A172 (cell line): ENCODE measurements at regions not wholly inside any gene's neighbourhood (a gene's known extent, or its start where the extent isn't known, plus 50 kb on each side); places are given as distances from the start of the nearest gene placed in this dataset.
A peak's percentile ranks its signal among the peaks of the same experiment; 100 is the strongest.
"Not testable (repeated sequence)": the region's sequence is repeated elsewhere in the genome, so short reads cannot be mapped to it uniquely, and the experiment has no call there.

Source experiments
- DNase-seq: peaks from one replicate; pipeline ENCODE4 v3.0.0-alpha.2; 2015; ENCODE audit warnings: low spot score

DNA sequence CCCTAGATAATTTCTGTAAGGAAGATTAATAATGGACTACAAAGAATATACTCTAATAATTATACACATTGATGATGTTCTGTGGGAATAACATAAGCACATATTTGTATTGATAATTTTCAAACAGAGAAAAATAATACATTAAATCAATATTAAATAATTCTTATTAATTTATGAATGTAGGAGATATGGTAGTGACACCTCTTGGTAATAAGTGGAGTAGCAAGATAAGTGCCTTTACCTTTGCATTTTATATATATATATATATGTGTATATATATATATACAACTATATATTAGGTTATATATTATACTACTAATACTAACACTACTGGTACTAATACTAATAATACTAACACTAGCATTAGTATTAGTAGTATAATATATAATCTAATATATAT lies 905.8 kb downstream of the SLITRK1 start:
- no peak for DNase-seq

DNA sequence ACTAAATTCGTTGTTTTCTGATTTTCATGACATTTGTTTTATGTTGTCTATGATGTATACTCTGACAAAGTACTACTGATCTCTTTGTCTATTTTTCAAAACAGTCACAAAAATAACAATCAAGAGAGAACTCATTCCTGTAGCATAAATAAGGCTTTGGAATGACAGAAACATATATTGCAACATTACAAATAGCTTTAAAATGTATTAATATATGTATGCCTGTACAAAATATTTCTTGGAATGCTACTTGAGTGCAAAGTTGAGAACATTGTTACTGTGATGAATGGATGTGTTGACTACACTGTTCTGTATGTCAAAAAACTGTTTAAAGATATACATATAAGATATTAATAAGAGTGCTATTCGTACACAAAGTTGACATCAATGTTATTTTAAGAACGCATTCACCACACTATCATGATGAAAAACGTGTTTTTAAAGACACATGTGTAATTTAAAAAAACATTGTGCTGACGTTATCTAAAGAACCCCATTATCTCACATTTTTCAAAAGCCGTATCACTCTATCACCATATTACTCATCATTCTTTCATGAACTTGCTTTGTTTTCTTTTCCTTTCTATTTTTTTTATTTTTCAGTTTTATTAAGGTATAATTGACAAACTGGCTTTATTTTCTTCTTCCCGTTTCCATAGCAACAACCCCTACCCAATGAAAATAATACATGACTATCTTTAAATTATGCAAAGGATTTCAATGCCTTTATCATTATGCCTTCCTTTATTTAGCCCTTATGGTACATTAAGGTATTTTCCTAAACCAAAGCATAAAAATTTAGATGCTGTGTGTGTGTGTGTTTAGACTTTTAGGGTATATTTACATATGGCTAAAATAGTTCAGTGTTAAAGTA lies 918.8 kb downstream of the SLITRK1 start:
- peak; percentile 3 for DNase-seq

DNA sequence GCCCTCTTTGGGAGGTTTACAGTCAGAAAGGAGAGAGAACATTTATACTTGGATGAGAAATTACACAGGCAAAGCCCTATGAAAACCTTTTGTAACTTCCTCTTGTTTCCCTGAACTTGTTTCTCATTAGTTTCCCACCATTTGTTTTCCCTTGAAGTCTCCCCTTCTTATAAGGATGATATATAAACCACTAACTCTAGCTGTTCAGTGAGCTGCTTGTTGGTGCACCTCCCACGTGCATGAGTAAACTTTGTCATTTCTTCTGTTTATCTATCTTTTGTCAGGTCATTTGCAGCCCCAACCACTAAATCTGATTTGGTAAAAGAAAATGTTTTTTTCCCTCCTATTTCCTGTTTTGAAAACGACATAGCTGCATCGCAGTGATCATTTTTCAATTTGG lies 919.9 kb downstream of the SLITRK1 start:
- DNase-seq: no peak

DNA sequence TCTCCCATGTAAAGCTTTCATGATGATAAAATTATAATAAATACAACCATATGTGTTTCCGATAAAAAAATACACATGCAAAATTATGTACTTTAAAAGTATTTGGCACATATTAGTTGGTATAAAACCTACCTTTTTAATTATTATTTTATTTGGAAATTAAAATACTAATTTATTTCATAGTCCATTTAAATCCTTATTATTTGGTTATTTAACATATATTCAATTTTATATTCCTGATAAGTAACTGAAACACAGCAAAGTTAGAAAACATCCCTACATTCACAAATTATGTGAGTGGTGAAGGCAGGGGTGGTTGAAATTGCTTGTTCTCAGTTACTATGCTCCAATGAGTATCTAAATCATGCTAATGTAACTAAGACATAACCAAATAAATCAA lies 920.5 kb downstream of the SLITRK1 start:
- DNase-seq: no peak

DNA sequence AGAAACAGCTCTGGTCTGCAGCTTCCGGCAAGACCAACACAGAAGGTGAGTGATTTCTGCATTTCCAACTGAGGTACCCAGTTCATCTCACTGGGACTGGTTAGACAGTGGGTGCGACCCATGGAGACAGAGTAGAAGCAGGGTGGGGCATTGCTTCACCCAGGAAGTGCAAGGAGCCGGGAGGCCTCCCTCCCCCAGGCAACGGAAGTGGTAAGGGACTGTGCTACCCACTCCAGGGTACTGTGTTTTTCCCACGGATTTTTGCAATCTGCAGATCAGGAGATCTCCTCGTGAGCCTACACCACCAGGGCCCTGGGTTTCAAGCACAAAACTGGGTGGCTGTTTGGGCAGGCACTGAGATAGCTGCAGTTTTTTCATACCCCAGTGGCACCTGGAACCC lies 929.9 kb downstream of the SLITRK1 start:
- DNase-seq: not testable (repeated sequence)

DNA sequence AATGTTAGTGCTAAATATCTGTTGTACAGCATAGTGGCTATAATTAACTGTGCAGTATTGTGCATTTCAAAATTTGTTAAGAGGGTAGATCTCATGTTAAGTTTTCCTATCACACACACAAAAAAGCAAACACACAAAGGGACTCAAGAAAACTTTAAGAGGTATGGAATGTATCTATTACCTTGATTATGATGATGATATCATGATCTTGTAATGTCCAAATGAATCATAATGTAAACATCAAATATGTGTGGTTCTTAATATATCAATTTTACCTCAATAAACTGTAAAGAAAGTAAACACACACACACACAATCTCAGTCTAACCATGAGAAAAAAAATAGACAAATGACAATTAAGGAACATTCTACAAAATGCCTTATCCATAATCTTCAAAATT lies 934.6 kb downstream of the SLITRK1 start:
- no peak for DNase-seq

DNA sequence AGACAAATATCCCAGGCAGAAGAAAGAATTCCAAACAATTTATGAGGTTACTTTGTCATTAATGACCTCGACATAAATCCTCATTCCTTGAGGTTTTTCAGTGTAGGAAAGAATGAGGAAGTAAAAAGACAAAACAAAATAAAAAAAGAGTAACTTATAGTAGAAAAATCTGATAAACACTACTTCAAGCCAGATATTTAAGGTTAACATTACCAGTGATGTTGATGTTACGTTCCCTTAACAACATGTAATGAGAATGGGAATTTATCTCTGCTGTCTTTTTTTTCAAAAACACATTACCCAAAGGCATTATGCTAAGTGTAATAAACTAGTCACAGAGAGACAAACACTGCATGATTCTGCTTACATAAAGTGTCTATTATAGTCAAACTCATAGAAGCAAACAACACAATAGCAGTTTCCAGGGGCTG lies 935.1 kb downstream of the SLITRK1 start:
- peak; percentile 1 for DNase-seq

DNA sequence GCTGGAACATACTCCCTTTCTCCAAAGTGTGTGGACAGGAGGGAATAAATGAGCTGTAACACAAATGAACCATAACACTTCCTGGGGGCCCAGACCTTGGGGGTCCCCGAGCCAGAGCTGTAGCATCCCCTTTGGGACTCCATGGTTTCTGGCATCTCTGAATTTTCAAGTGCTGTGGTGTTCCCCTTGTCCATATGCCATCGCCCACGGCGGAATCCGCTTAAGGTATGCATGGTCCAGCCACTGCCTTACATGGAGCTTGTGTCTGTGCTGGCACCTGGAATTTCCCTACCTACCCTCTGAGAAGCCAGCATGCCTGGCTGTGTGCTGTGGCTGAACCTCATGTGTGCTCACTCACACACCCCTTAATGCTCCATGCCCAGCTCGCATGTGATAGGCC lies 943.6 kb downstream of the SLITRK1 start:
- DNase-seq: no peak

DNA sequence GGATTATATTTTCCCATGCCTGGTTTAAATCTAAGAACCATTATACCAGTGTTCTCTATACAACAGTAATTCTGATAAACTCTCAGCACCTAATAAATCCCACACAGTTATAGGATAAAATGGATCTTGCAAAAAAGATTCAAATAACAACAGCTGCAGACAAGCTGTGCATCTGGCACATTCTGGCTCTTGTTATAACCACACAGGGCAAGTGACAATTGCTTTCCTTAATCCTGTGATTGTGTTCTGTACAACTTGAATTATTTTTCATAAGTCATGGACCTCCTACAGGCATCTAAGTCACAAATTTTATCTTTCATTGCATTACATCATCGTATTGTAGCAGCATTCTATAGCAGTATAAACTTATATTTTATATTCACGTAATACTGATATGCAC lies 948.3 kb downstream of the SLITRK1 start:
- no peak for DNase-seq

DNA sequence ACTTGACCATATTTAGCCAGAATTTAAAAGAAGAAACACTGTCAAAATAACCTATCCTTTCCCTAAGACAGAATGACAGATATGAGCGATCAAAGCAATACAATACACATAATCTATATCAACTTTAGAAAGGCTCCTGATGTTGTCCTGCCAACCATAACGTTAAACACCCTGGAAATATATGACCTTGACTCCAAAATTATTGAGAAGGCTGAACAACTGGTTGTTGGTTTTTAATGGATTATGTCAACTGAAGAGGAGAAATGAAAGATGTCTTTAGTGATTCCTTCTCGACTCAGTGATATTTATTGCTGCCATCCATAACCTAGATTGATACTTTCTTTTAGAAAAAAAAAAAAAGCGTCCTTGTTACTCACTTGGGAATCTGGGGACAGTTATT lies 957.2 kb downstream of the SLITRK1 start:
- DNase-seq: no peak

DNA sequence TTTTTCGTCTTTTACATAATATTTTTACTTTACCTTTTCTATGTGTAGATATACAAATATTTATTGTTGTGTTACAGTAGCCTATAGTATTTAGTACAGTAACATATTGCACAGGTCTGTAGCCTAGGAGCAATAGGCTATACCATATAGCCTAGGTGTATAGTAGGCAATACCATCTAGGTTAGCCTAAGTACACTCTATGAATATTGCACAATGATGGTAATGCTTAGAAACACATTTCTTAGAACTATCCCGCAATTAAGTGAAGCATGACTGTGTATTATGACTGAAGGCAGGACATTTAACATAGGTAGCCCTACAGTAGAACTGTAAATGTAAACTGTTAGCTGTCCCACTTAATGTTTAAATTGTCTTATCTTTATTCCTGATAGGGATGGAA lies 964.3 kb downstream of the SLITRK1 start:
- DNase-seq: no peak

DNA sequence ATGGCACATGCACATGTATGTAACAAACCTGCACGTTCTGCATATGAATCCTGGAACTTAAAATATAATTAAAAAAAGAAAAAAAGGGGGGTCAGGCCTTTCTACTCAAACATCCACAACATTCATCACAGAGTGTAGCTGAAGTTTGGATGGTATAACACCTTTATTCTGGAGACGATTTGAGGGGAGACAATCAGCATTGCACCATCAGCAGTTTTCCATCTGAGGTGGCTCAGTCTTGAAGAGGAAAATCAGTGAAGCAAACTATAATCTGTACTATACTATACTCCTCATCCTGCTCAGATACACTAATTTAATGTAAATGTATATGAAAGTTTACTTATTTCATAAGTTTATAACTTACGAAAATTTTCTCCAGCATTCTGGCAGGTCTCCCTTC lies 969.7 kb downstream of the SLITRK1 start:
- DNase-seq: no peak

DNA sequence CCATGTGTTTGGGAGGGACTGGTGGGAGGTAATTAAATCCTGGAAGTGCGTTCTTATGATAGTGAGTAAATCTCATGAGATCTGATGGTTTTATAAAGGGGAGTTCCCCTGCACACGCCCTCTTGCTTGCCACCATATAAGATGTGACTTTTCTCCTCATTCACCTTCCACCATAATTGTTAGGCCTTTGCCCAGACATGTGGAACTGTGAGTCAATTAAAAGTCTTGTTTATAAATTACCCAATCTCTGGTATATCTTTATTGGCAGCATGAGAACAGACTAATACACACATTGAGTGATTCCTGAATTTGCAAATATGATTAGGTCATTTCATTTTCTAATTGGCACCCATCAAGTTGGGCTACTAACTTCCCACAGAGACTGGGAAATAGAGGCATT lies 977.2 kb downstream of the SLITRK1 start:
- DNase-seq: no peak

DNA sequence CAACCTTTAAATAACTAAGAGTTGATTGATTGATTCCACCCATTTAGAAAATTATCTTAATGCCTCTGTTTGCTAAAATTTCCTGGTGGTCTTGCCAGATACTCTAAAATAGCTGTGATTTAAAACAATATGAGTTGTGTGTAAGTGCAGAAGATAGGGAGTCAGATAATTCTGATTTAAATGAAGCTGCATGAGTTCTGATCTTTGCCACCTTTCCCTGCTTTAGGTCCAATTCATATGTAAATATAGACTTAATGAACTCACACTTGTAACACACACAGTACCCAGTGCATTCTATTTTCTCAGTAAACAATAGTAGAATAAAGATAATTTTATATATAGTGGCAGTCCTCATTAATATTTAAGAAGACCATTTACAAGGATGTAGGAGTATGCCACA lies 981.8 kb downstream of the SLITRK1 start:
- DNase-seq: no peak

DNA sequence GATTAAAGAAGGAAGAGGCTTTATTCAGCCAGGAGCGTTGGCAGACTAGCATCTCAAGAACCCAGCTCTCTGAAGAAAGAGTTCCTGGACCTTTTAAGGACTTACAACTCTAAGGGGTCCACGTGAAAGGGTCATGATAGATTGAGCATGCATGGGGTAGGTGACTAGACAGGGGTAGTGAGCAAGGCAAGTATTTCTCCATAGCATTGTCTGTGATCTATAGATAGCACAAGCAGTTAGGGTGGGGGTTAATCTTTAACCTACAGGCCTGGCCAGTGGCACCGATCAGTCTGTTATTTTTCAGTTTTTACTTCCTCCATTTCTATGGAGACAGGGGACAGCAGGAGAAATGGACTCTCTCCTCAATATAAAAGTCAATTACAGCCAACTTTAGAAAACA lies 983.7 kb downstream of the SLITRK1 start:
- no peak for DNase-seq

DNA sequence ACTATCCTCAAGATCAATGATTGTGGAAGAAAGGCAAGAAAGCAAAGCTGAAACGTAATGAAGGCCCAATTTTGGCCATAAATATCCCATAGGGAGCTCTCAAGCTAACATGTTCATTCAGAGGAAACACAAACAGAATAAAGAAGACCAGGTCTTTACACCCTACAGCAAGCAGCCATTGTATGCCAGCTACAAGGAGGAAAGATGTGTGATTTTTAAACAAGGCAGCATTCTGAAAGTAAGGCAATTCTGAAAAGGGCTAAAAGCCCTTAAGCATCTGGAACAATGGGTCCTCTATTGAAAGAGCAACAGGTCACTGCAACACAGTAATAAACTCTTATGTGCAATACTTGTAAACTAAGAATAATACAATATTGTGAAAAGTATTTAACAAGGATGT lies 1002.4 kb downstream of the SLITRK1 start:
- no peak for DNase-seq

DNA sequence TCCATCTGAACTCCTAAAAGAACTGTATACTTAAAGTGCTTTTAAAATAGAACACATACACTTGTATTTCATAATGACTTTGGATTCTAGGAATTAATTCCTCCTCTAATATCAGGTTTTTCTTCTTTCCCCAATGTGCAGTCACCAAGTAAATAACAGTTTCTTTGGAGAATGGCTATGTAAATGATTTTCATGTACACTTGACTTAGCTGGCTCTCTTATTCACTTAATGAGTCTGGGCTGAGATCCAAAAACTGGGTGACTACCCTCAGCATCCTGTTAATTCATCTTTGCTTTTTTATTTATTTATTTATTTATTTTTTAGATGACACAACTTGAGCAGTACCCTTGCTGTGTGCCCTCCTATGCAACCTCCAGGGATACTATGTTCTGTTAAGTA lies 1003.7 kb downstream of the SLITRK1 start:
- peak; percentile 18 for DNase-seq

DNA sequence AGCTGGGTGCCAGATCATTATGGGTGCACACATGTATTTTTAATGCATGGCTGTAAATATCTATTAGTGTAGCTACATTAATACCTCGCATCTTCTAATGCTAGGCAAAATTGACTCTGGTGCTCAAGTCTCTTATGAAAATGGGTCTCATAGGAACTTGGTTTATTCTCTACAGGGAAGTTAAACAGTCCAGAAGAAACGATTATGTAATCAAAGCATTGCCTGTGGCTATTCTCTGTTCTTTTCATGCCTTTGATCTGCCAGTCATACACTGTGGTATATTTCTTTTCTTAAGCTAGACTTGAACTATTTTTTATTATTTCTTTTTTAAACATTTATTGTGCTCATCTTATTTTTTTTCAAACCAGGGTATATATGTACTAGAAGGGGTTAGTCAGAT lies 1015.0 kb downstream of the SLITRK1 start:
- DNase-seq: no peak

DNA sequence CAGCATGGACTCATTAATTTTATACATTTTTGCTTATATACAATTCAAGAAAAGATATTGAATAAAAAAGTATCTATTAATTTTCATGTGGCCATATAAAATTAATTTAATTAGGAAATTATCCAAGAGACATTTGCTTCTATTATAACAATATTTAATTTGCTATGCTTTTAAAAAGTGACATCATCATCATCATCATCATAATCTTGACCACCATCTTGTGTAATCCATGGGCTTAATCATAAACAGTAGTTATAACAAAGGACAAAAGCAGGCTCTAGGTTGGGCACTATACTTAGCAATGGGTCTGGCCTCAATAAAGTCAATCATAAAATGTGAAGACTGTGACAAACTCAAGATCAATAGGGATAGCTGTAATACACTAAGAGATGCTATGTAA lies 1031.6 kb downstream of the SLITRK1 start:
- DNase-seq: no peak

DNA sequence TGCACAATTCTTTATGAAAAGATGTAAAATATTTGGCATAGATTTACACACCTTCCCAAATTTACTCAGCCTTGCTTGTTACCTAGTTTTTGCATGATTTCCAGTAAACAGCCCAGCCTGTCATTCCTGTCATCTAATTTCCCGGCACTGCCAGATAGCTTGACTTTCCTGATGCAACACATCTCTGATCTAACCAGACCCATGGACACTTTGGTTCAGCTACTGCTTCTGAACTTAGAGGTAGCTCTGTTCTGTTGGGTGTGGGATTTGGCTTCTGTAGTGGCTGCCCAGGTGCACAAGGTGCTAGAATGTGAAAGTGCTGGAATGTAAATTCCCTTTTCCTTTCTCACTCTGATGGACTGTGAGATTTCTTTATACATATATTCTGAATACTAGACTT lies 1033.5 kb downstream of the SLITRK1 start:
- no peak for DNase-seq

DNA sequence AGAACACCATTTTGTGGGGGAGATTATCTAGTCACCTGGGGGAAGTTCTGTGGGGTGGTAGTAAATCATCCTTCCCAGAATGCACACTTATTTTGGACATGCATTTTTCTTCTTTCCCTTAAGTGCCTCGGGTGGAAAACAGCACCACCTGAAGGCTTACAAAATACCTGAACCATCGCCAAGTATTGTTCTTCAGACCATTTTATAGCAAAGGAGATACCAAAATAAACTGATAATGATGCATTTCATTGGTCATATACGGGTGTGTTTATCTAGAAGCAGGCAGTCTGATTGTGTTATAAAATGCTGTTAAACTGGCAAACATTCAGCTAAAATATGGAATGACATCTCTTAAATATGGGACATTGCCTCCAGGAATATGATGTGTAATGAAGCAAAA lies 1034.7 kb downstream of the SLITRK1 start:
- DNase-seq: peak; percentile 2

DNA sequence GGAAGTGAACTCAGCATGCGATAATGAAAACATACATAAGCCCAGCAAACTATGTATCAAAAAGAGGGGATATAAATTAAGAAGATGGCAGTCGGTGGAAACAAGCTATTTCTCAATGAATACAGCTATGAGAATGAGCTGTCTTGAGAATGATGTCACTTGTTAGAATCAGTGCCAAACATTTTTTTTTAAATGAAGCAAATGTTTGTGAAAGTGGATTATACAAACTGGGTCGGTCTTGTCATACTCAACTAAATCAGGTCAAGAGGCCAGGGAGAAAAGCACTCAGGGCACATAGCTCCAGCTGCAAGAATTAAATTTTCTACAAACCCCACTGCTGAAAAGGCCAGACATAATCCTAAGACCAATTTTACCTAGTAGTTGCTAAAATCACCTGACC lies 1048.4 kb downstream of the SLITRK1 start:
- no peak for DNase-seq

DNA sequence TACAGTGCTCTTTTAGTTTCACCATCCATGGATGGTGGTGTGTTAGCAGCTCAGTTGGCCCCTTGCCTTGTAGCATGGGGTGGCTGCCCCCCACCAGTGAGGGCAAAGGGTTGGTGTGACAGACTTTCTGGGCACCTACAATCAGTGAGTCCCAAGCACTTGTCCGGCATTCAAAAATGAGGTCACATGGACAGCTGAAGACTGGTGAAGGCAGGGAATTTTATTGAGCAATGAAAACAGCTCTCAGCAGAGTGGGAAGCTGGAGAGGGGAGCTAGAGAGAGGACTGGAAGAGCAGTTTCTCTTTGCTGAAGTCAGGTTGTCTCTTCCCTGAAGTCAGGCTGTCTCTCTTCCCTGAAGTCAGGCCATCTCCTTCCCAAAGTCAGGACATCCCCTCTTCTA lies 1053.2 kb downstream of the SLITRK1 start:
- no peak for DNase-seq

DNA sequence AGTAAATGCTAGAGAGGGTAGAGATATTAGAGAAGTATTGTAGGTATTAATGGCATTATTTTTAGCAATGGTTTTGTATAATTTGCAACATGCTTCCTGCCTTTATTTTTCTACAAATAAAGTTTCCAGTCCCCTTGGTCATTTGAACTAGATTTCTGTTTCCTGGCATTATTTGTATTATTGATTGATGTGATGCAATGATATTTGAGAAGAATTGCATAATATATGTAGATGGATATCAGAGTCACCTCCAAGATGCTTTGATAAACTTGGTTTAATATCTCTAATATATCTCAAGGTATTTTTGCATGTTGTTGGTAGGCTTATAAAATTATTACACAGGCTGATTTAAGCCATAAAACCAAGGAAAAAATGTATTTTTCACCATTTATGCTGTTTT lies 1054.5 kb downstream of the SLITRK1 start:
- no peak for DNase-seq
